ENCODE measurements at regions not wholly inside any gene's neighbourhood (a gene's known extent, or its start where the extent isn't known, plus 50 kb on each side); places are given as distances from the start of the nearest gene placed in this dataset.

DNA sequence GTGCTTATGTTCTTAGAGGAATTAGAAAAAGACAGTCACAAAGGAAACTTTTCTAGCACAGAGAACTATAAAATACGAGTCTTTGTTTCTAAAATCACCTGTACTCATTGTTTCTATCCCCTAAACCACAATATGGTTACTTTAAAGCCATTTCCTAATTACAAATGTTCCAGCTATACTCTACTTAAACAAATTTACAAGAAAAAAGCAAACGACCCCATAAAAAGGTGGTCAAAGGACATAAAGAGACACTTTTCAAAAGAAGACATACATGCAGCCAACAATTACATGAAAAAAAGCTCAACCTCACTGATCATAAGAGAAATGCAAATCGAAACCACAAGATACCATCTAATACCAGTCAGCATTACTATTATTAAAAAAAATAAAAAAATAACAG lies 447.3 kb downstream of the RAB28 start:
- no peak for DNase-seq

DNA sequence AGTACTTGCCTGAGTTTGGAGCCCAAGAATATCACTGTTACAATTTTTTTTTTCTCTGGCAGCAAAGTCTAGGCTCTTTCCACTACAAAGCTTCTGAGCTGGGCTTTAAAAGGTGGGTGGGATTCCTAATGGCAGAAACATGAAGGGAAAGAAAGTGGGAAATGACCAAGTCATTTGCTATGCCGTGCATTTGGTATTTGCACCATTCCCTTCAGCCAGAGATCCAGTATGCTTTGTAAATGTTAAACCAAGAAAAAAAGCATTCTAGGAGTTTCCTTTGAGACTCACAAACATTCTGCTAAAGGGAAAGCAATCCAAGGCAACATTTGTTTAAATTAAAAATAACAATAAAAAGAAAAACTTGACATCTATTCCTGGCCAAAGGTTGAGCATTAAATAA lies 451.2 kb downstream of the RAB28 start:
- no peak for DNase-seq

DNA sequence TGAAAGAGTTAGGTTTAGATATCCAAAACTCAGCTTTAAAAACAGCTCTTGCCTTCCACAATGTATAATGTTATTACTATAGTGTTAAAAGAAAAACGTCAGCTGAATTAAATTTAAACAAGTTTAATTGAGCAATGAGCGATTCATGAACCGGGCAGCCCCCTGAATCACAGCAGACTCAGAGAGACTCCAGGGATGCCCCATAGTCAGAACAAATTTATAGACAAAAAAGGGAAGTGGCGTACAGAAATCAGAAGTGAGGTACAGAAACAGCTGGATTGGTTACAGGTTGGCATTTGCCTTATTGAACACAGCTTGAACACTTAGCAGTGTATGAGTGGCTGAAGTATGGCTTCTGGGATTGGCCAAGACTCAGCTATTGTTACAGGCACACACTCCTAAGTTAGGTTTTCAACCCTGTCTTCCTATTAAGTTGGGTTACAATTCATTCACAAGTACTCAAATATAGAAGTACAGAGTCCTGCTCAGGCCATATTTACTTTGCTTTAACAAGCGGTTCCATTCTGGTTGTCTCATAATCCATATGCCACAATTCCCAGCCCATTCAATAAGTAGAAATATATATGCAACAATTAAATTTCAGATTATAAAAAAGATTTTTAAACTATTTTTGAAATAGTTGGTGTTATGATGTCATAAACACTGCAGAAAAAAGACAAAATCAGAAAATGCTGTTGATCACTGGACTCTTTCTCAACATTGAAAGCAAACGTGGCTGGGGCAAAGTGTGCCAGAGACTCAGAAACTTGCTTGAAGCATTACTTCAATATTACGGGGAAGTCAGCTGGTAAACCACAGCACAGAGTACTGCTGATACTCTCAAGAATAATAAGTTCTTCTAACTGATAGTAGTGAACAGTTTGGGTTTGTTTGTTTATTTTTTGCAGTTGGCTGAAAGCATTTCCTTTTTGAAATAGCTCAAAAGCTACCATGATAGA lies 459.7 kb downstream of the RAB28 start:
- DNase-seq = no peak

DNA sequence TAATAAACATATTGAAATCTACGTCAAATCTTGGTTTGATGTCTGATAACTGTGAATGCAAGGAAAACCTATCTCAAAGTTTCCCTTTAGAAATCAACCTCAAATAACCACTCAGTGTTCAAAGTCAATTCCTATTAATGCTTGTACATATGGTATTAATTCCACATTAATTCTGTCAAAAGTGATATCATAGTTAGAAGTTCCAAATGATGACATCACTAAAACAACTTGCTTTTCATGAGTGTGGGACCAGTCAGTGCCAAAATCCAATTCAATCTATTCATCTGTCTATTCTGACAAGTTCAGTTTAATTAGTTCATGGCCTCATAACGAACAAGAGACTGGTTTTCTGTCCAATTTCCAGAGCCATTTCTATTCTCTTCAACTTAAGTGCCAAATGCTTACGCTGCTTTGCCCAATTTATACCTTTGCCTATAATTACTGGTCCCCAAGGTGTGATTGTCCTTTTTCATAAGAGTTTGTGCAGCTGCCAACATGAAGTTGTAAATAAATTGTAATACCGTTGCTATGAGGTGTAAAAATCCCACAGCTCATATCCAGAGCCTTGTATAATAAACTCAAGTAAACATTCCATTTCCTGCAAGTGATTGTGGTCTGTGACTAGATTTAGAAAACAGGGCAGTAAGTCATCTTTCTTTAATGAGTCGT lies 476.2 kb downstream of the RAB28 start:
- DNase-seq = no peak

DNA sequence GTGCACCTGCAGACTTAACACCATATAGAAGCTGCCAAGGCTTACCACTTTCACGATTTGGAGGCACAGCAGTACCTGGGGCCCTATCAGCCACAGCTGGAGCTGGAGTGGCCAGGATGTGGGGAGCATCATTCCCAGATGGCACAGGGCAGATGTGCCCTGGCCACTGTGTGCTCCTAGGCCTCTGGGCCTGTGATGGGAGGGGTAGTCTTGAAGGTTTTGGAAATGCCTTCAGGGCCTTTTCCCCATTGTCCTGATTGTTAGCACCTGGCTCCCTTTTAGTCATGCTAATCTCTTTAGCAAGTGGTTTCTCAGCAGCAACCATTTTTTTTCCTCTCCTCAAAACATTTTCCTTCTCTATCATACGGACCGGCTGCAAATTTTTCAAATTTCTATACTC lies 490.2 kb downstream of the RAB28 start:
- no peak for DNase-seq

DNA sequence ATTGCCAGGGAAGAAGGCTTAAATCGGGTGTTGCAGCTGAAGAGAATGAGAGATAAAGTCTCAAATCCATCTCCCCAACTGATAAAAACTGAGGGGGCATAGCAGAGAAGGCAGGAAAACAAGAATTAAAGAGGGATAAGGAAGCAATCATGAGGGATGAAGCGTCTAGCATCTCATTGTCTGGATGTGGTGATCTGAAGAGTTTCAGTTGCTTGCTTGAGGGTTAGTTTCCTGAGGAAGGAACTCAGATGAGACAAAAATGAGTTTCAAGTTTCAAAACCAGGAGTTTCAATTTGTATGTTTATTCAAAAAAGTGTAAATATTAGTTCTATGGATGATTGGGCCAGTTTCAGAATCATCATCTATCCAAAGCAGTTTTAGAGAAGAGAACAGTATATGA lies 496.9 kb downstream of the RAB28 start:
- DNase-seq = no peak

DNA sequence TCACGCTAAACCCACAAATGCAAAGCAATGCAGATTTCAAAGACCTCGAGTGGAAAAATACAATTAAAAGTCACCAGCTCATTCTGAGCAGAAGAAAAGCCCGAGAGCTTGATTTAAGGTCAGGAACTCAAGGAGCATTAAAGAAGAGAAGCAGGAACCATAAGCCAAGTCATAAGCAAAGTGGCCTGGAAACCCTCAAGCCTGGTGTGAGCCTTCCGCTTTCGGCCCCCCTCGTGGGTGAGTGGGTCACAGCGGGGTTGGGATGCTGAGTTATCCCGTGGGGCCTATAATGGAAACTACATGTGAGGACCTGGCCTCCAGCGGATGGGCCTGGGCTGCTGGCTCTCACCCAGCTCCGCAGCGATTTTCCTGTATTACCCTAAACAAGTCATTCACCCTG lies 504.3 kb downstream of the RAB28 start:
- no peak for DNase-seq

DNA sequence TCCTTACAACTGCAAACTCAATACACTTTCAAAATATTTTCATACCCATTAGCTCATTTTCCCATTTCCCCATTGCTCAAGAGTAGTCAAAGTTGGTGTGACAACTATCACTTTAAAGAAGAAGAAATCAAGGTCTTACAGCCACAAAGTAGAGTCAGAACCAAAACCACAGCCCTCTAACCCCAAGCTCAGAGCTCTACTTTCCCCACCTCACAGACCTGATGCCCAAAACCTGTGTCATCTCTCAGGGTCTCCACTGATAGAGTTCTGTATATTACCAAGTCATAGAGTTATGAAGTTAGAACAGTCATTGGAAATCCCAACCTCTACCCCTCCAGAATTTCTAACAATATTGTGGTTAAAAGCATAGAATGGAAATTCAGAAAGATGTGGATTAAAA lies 505.8 kb downstream of the RAB28 start:
- no peak for DNase-seq

DNA sequence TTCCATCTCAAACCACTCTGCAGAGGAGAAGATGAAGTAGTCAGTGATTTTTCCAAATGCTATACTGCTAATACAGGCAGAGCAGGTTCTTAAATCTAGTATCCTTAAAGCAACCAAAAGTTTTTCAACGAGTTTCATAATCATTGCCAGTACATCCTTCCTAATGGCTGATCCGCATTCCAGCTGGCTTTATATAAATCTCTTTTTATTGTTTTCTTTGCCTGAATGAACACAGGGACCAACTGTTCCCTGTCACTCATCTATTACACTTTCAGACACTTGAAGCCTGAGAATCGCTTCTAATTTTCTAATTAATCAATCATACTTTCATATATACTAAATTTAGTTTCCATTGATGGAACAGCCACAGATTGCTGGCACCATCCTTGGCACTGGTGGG lies 508.6 kb downstream of the RAB28 start:
- no peak for DNase-seq

DNA sequence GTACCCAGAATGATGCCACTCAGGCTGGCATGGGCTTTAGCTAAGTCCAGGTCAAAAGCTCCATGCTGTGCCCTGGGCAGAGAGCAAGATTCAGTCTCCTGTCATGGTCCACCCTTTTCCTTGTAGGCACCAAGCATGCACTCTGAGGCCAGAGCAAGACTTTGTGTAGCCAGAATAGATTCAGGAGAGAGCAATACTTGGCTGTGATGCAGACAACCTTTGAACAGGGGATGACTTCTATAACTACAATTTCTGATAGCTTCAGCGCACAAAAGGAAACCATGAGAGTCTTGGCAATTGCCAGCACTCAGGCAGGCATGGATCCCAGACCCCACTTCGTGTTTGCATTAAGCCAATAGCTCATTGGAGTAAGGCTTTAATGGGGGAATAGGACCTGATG lies 510.6 kb downstream of the RAB28 start:
- DNase-seq = no peak

DNA sequence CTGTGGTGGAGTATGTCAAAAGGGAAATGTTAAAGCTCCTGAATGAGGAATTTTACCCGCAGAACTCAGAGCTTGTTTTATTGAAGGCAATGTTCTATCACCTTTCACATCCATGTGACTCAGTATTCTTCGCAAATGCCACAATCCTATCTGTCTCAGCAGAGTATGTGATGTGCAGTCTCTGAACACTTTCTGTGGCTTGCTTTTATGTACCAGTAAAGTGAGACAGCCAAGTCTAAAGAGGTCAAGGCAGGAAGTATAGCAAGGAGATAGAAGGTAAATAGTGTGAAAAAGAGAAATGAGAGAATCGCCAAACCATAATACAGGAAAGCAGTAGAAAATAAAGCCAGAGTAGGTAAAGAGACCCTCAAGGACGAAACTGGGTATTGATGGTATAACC lies 515.8 kb downstream of the RAB28 start:
- no peak for DNase-seq

DNA sequence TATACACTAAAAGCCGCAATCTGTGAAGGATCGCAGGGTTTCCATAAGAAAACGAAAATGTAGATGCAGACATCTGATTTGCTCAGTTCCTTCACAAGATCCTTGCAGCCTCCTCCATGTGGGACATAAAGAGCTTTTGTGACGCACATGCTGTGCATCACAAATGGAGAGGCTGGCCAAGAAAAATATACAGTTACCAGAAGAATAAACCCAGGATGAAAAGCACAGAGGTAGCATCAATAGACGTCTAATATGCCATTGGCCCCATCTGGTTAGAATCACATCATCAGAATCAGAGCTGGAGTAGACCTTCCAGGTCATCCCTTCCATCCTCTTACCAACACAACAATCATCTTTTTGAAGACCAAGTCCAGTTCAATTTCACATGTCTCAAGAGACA lies 517.4 kb downstream of the RAB28 start:
- no peak for DNase-seq

DNA sequence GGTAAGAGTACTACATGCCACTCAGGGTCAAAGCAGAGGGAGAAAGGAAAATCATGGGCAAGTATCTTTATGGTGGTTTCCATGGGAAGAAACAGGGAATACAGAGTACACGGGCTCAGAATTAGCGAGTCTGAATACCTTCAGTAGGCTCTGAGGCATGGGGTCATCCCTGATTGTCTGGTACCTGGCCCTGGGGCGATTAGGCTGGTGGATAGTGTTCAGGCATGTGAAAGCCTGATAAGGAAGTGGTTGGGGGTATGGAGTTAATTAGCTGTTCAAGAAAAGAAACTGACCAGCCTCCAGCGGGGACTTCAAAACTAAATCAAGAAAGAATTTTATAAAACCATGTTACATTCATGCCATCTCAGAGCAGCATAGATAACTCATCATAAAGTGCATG lies 518.8 kb downstream of the RAB28 start:
- DNase-seq = no peak

DNA sequence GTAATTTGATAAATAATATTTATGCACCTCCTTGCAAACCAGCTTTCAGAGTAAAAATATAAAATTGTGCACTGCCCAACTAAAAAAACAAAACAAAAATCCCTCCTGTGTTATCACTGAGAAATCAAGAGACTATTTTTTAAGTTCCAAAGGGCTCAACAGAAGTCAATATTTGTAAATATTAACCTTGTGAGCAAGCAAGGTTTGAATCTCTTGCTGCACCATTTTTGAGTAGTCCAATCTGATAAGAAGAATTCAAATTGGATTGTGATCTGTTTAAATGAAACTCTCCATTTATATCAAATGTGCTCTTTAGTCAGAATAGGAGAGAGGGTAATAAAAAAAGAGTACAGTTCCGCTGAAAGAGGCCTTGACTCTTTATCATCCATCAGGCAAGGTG lies 520.2 kb downstream of the RAB28 start:
- no peak for DNase-seq

DNA sequence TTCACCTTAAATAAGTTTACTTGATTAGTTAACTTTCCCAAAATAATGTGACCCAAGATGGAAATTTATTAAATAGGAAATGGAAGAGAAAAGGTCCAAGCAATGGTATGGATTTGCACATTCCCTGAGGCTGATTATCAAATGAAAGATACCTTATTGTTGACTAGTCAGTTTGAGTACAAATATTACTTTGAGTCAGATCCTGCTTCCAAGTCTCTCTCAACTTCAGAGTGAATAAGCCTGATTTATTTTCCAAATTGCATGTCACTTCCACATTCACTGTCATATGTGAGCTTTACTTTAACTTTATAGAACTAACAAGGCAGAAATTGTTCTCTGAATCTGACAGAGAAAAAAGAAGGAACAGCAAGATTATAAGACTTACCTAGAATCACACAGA lies 520.8 kb downstream of the RAB28 start:
- no peak for DNase-seq

DNA sequence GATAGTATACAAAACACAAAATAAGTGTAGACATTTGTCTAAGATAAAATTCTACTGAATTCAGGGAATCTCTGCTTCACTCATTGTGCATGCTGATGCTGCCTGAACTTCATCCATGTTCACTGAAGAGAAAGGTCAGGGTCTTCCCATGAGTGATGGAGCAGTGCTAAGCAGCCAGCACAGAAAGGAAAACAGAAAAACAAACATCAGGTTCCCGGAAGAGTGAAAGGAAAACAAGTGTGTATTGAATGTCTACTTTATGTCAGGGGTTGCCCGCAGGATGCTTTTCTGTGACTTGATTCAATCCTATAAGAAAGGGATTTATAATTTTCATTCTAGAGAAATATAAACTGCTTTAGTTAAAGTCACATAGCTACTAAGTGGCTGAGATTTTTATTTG lies 522.4 kb downstream of the RAB28 start:
- no peak for DNase-seq

DNA sequence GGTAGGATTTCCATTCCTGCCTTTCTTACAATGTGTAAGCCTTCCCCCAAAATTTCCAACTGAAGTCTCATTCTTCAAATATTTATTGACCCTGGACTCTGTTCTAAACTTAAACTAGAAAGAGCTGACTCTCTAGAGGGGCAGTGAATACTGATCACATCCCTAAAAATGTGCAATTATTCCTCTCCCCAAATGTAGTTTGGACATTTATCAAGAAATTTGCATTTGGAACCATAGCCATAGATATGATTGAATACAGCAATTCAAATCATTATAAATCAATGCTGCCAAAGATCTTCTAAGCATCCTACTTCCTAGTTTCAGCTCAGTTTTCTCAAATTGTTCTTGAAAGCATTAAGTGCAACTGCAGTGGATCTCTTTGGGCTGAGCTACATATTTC lies 525.7 kb downstream of the RAB28 start:
- no peak for DNase-seq

DNA sequence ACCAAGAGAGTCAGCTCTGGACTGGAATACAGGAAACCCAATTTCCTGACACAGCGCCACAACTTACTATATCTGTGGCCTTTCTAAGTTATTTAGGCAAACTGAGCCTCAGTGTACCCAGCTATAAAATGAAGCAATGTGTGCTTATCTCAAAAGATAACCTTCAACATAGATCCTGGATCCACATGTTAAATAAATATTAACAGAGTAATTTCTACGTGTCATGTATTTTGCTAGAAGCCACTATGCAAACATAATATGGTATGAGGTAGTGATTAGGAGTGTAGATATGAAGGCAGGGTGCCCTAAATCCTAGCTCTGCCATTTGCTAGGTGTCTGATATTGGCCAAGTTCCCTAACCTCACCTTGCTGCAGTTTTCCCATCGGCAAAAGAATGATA lies 527.0 kb downstream of the RAB28 start:
- DNase-seq = no peak

DNA sequence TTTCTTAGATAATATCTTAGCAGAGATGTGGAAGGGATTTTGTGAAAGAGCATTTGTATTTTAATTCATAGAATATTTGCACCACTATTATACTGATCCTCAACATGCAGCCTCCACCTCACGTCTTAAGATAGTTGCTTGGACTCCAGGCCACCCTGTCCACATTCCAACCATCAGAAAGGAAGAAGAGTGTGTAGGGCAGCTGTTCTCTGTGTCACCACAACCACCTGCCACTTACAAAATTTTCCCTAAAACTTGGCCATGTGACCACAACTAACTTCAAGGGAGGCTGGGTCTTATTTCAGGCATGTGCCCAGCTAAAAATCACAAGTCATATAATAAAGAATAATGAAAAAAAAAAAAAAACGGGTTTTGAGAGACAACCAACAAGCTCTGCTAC lies 528.1 kb downstream of the RAB28 start:
- no peak for DNase-seq

DNA sequence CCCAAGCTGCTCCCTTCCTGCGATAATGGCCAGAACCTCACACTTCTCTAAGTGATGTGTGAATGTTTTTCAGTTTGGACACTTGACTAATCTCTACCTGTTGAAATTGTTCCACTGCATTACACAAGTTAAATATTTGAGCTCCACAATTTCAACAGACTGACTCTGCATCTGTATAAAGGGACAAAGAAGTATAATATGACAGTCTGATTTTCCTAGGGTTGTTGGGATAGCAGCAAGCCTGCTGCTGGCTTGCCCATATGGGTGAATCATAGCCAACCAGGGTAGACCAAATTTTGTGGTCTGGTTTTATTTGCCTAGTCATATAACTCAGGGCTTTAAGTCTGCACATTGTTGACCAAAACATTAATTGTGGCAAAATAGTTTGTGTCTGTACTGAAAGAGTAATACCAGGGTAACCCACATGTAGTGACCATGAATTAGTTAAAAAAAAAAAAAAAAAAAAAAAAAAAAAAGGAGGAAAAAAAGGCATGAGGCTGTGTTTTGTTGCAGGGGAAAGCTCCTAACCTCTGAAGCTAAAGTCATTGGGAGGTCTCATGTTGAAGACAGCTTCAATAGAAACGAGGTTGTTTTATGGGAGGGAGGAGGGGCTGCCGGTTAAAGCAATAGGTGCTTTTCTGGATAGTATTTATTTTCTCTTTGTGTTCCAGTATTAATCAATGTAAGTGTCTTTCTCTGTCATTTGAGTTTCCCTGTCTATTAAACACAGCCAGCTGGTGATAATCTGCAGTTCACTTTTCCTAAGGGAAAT lies 534.2 kb downstream of the RAB28 start:
- no peak for DNase-seq

DNA sequence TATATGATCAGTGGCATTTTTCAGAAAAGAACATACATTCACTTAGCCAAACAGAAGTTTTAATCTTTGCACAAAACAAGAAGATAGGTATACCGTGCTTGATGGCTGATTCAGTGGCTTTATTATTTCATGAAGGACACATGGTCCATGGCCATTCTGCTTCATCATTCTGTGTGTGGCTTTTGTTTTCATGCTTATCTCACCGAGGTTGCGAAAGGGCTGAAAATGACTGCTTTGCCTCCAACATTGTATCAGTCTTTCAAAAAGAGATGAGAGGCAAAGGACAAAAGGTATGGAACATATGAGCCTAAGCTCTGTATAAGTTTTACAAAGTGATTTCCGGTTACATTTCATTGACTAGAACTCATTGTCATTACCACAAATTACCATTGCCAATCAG lies 541.1 kb downstream of the RAB28 start:
- no peak for DNase-seq

DNA sequence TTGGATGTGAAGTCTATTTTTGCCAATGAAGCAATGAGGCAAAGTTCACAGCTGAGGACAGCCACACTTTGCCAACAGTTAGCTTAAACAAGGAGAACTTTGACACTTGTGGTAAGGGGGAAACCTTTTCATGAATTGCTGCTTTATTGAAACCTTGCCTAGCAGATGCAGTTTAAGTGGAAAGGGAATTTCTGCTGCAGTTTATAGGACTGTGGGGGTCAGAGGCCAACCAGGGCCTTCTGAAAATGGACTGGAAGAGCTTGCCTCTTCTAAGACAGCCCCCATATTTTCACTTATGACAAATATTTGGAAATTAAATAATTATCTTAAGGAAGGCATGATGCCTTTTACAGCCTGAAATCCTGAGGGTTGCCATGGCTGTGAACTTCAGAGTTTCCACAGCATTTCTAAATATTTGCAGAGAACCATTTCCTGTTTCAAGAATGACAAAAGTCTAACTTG lies 550.3 kb downstream of the RAB28 start:
- DNase-seq = no peak

DNA sequence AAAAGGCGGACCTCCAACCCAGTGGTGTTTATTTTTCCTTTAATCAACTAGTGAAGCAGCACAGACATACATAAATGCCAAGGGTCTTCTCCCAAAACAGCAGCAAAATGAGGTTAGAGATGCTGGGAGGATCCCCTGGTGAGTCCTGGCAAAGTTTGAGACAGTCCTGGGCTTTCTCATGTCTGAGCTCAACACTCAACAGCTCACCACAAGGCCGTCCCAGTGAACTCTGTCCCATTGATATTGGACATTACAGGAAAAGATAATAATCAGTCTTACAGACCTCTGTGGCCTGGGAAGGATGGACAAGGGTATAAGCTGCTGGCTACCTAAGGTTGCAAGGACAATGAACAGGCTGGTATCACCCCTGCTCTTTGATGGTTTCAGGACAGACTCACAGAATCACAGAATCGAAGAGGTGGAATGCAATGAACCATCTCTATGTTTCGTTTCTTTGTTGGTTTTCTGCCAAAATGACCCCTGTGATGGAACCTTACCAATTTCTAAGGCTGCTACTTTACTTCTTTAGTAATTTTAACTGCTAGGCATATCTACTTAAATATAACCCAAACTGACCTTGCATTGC lies 551.8 kb downstream of the RAB28 start:
- no peak for DNase-seq
